ENCODE measurements at regions not wholly inside any gene's neighbourhood (a gene's known extent, or its start where the extent isn't known, plus 50 kb on each side); places are given as distances from the start of the nearest gene placed in this dataset.

DNA sequence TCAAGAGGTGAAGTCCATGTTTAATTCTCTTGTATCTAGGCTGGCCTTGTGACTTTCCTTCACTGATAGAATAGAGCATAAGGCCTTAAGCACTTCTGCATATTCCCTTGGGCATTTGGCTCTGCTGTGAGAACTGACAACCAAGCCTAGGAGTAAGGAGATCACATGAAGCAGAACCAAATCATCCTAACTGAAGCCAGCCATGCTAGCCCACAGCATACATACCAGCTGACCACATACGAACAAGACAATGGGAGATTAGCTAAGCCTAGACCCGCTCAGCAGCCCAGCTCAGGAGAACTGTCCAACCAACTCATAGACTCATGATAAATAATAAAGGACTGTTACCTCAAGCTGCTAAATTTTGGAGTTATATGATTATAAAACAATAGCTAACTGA lies 114.6 kb upstream of the NEK7 start:
- intact Hi-C loops (cut with DNase I), result no loop called here
- WGBS, result 77% methylated on average over 2 of the region's 2 CpGs

DNA sequence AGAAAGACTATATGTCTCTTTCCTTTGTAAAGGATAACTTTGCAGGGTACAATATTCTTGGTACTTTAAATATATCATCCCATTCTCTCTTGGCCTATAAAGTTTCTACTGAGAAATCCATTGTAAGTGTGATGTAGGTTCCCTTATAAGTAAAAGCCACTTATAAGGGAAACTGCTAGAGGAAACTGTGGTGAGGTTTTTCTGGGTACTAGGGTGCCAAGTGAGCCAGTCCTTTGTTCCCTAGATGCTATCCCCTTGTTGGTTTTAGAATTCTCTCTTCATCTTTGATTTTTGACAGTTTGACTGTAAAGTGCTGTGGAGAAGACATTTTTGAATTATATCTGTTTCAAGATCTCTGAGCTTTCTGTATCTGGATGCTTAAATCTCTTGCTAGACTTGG lies 108.9 kb upstream of the NEK7 start:
- DNase-seq (ENCODE audit: low spot score), result no peak

More for the DNA sequence above, 114.6 kb upstream of the NEK7 start:
- H3K36me3 ChIP-seq, result no peaks in the 10 kb centered on the region
- H3K9me3 ChIP-seq, result no peaks in the 10 kb centered on the region
- no peak overlapping the region for H3K4me3 ChIP-seq
- no peak overlapping the region for H3K27ac ChIP-seq
- DNase-seq (ENCODE audit: low spot score), result no peak
- H3K4me1 ChIP-seq (replicated peaks), result no peaks in the 10 kb centered on the region
- no peaks in the 10 kb centered on the region for H3K27me3 ChIP-seq (replicated peaks; ENCODE audit: insufficient read depth)
- no peak for TF ChIP-seq POLR2A (IDR thresholded peaks at IDR 0.05)
- TF ChIP-seq, protein P1, sequence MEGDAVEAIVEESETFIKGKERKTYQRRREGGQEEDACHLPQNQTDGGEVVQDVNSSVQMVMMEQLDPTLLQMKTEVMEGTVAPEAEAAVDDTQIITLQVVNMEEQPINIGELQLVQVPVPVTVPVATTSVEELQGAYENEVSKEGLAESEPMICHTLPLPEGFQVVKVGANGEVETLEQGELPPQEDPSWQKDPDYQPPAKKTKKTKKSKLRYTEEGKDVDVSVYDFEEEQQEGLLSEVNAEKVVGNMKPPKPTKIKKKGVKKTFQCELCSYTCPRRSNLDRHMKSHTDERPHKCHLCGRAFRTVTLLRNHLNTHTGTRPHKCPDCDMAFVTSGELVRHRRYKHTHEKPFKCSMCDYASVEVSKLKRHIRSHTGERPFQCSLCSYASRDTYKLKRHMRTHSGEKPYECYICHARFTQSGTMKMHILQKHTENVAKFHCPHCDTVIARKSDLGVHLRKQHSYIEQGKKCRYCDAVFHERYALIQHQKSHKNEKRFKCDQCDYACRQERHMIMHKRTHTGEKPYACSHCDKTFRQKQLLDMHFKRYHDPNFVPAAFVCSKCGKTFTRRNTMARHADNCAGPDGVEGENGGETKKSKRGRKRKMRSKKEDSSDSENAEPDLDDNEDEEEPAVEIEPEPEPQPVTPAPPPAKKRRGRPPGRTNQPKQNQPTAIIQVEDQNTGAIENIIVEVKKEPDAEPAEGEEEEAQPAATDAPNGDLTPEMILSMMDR (IDR thresholded peaks at IDR 0.05), result no peak
- TF ChIP-seq POLR2AphosphoS5 (IDR thresholded peaks at IDR 0.05), result no peak

DNA sequence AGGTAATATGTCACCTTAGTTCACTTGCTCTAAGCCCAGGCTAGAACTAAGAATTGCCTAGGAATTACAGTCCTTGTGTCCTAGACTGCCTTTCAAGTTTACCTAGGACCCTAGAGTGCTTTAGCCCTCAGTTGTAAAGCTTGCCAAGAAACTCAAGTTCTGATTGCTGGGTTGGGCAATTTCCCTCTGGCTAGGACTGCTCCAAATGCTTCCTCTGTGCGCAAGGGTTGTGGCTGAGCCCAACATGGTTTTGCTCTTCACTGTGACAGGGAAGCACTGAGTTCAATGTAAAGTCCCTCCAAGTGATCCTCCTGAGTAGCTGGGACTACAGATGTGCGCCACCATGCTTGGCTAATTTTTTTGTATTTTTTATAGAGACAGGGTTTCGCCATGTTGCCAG lies 102.3 kb upstream of the NEK7 start:
- DNase-seq (ENCODE audit: low spot score), result no peak
- H3K27me3 ChIP-seq (replicated peaks; ENCODE audit: insufficient read depth), result no peaks in the 10 kb centered on the region
- no peaks in the 10 kb centered on the region for H3K36me3 ChIP-seq
- no peaks in the 10 kb centered on the region for H3K4me1 ChIP-seq (replicated peaks)
- H3K27ac ChIP-seq, result no peak overlapping the region
- TF ChIP-seq POLR2A (IDR thresholded peaks at IDR 0.05) (no peak), POLR2AphosphoS5 (IDR thresholded peaks at IDR 0.05) (no peak)
- TF ChIP-seq, protein P1 (IDR thresholded peaks at IDR 0.05), result no peak
- H3K9me3 ChIP-seq, result no peaks in the 10 kb centered on the region
- 94% methylated on average over 3 of the region's 3 CpGs for WGBS
- no peak overlapping the region for H3K4me3 ChIP-seq
- intact Hi-C loops (cut with DNase I), result no loop called here

More for the DNA sequence above, 108.9 kb upstream of the NEK7 start:
- H3K27ac ChIP-seq, result no peak overlapping the region
- H3K27me3 ChIP-seq (replicated peaks; ENCODE audit: insufficient read depth), result no peaks in the 10 kb centered on the region
- no peak for TF ChIP-seq POLR2AphosphoS5 (IDR thresholded peaks at IDR 0.05)
- TF ChIP-seq, protein P1 (IDR thresholded peaks at IDR 0.05), result no peak
- no peak for TF ChIP-seq POLR2A (IDR thresholded peaks at IDR 0.05)
- no peaks in the 10 kb centered on the region for H3K36me3 ChIP-seq
- H3K4me1 ChIP-seq (replicated peaks), result no peaks in the 10 kb centered on the region
- no peaks in the 10 kb centered on the region for H3K9me3 ChIP-seq
- no peak overlapping the region for H3K4me3 ChIP-seq
- intact Hi-C loops (cut with DNase I), result no loop called here

DNA sequence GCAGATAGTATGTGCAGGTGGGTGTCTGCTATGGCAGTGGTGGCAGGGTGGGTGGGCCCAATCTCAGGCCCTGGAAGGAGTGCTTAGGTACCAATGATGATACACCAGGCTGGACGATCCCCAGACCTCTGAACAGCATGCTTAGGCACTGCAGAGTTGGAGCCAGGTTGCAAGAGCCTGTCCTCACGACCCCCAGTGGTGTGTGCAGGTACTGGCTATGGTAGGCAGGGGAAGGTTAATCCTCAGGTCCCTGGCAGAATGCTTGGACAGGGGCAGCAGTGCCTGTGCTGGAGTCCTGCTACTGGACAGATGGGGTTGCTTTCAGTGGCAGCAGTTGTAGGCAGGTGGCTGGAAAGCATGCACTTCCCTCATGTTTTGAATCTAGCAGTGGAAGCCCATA lies 100.5 kb upstream of the NEK7 start:
- no peak for DNase-seq (ENCODE audit: low spot score)
- Histone ChIP-seq H3K4me3 (no peak overlapping the region), H3K27ac (no peak overlapping the region), H3K4me1 (replicated peaks) (no peaks in the 10 kb centered on the region), H3K36me3 (no peaks in the 10 kb centered on the region), H3K27me3 (replicated peaks; ENCODE audit: insufficient read depth) (no peaks in the 10 kb centered on the region), H3K9me3 (no peaks in the 10 kb centered on the region)
- intact Hi-C loops (cut with DNase I), result no loop called here
- 49% methylated on average over 2 of the region's 2 CpGs for WGBS
- TF ChIP-seq, protein P1 (IDR thresholded peaks at IDR 0.05), result no peak
- TF ChIP-seq POLR2AphosphoS5 (IDR thresholded peaks at IDR 0.05) (no peak), POLR2A (IDR thresholded peaks at IDR 0.05) (no peak)

DNA sequence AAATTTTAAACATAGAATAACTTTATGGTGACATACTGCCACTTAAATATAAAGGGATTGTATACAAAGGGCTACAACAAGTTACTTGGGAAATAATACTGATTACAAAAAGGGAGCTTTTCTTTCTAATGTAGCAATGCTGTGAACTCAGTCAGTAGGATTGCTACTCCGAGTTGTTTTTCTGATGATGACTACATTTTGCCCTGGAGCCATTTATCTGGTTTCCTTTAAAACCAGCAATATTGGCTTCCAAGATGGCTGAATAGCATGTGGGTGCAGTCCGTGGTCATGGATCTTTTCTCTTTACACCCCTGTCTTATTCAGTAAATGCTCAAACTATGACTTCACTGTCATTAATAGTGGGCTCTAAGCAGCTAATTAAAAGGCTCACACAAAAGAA lies 92.6 kb upstream of the NEK7 start:
- intact Hi-C loops (cut with DNase I), result no loop called here
- H3K9me3 ChIP-seq, result no peaks in the 10 kb centered on the region
- no peak overlapping the region for H3K27ac ChIP-seq
- H3K27me3 ChIP-seq (replicated peaks; ENCODE audit: insufficient read depth), result no peaks in the 10 kb centered on the region
- H3K4me1 ChIP-seq (replicated peaks), result no peaks in the 10 kb centered on the region
- no peaks in the 10 kb centered on the region for H3K36me3 ChIP-seq
- WGBS, result 63% methylated on average over 2 of the region's 2 CpGs
- TF ChIP-seq, protein P1 (IDR thresholded peaks at IDR 0.05), result no peak
- TF ChIP-seq POLR2AphosphoS5 (IDR thresholded peaks at IDR 0.05), result no peak
- TF ChIP-seq POLR2A (IDR thresholded peaks at IDR 0.05), result no peak
- H3K4me3 ChIP-seq, result no peak overlapping the region
- no peak for DNase-seq (ENCODE audit: low spot score)
